Neural cell (in vitro differentiated cells): ENCODE measurements at regions not wholly inside any gene's neighbourhood (a gene's known extent, or its start where the extent isn't known, plus 50 kb on each side); places are given as distances from the start of the nearest gene placed in this dataset.

Source experiments
- EP300 ChIP-seq: fragments of 450-650 bp; conservative IDR thresholded peaks from 2 replicates; pipeline ENCODE4 v1.6.1; 2014; ENCODE audit warnings: antibody characterized with exemption, mild to moderate bottlenecking, moderate library complexity; ENCODE audit not compliant: poor library complexity, severe bottlenecking
- EZH2 ChIP-seq: fragments of 200-600, 300-800 bp; shearing (Covaris generic), sonication (generic); IDR thresholded peaks from 2 replicates; pipeline ENCODE4 v1.6.1; 2014; ENCODE audit warnings: antibody characterized with exemption, low read length, borderline replicate concordance, mild to moderate bottlenecking; ENCODE audit not compliant: insufficient read depth, poor library complexity, severe bottlenecking
- POLR2AphosphoS5 ChIP-seq: IDR thresholded peaks from 2 replicates; pipeline ENCODE4 v1.6.1; 2012
- RAD21 ChIP-seq: fragments of 450-650 bp; conservative IDR thresholded peaks from 2 replicates; pipeline ENCODE4 v1.6.1; 2014; ENCODE audit warnings: antibody characterized with exemption, mild to moderate bottlenecking, moderate library complexity
- SMC3 ChIP-seq: fragments of 450-650 bp; conservative IDR thresholded peaks from 2 replicates; pipeline ENCODE4 v1.6.1; 2014; ENCODE audit warnings: antibody characterized with exemption, mild to moderate bottlenecking, moderate library complexity; ENCODE audit not compliant: poor library complexity
- TF ChIP-seq, protein P1 (sequence below): fragments of 450-650 bp; IDR thresholded peaks from 2 replicates; pipeline ENCODE4 v1.5.1; 2014; ENCODE audit warnings: antibody characterized with exemption, mild to moderate bottlenecking, moderate library complexity; ENCODE audit not compliant: poor library complexity, severe bottlenecking

- TF ChIP-seq, protein P1, sequence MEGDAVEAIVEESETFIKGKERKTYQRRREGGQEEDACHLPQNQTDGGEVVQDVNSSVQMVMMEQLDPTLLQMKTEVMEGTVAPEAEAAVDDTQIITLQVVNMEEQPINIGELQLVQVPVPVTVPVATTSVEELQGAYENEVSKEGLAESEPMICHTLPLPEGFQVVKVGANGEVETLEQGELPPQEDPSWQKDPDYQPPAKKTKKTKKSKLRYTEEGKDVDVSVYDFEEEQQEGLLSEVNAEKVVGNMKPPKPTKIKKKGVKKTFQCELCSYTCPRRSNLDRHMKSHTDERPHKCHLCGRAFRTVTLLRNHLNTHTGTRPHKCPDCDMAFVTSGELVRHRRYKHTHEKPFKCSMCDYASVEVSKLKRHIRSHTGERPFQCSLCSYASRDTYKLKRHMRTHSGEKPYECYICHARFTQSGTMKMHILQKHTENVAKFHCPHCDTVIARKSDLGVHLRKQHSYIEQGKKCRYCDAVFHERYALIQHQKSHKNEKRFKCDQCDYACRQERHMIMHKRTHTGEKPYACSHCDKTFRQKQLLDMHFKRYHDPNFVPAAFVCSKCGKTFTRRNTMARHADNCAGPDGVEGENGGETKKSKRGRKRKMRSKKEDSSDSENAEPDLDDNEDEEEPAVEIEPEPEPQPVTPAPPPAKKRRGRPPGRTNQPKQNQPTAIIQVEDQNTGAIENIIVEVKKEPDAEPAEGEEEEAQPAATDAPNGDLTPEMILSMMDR, result no peak
- TF ChIP-seq EP300 (no peak), POLR2AphosphoS5 (no peak), SMC3 (no peak), EZH2 (no peak), RAD21 (no peak)
Observed at GRCh38 chr5:125655156-125655555, 768.1 kb upstream of the GRAMD2B start.
